ENCODE measurements at regions not wholly inside any gene's neighbourhood (a gene's known extent, or its start where the extent isn't known, plus 50 kb on each side); places are given as distances from the start of the nearest gene placed in this dataset.

- no peak for TF ChIP-seq TSHZ2 (CRISPR knock-in tag; IDR thresholded peaks at IDR 0.05)
- no peak for TF ChIP-seq PPARA (CRISPR knock-in tag; IDR thresholded peaks at IDR 0.05; ENCODE audit: borderline replicate concordance)
- TF ChIP-seq ZFP3 (CRISPR knock-in tag; IDR thresholded peaks at IDR 0.05) = no peak
- no peak for TF ChIP-seq ESRRG (CRISPR knock-in tag; IDR thresholded peaks at IDR 0.05)
- no peak for TF ChIP-seq OSR1 (CRISPR knock-in tag; IDR thresholded peaks at IDR 0.05)
- no peak for TF ChIP-seq ISL1 (CRISPR knock-in tag; IDR thresholded peaks at IDR 0.05)
- TF ChIP-seq SNAI2 (CRISPR knock-in tag; IDR thresholded peaks at IDR 0.05) = no peak
- TF ChIP-seq TCF4 (CRISPR knock-in tag; IDR thresholded peaks at IDR 0.05; ENCODE audit: borderline replicate concordance) = no peak
- no peak for TF ChIP-seq ZNF70 (CRISPR knock-in tag; IDR thresholded peaks at IDR 0.05)
- TF ChIP-seq ZNF8 (CRISPR knock-in tag; IDR thresholded peaks at IDR 0.05) = no peak
- TF ChIP-seq CSDC2 (CRISPR knock-in tag; IDR thresholded peaks at IDR 0.05) = no peak
- TF ChIP-seq ZNF565 (CRISPR knock-in tag; conservative IDR thresholded peaks at IDR 0.05; ENCODE audit: low read depth) = no peak
- no peak for TF ChIP-seq ZFP30 (CRISPR knock-in tag; IDR thresholded peaks at IDR 0.05)
- no peak for TF ChIP-seq POU6F1 (CRISPR knock-in tag; IDR thresholded peaks at IDR 0.05; ENCODE audit: borderline replicate concordance, low read depth)
- no peak for TF ChIP-seq RARB (CRISPR knock-in tag; IDR thresholded peaks at IDR 0.05)
- no peak for ATAC-seq
Observed at GRCh38 chr7:55299273-55299967, 65.7 kb upstream of the LANCL2 start.

- ATAC-seq = no peak
Observed at GRCh38 chr7:55303220-55303619, 61.9 kb upstream of the LANCL2 start.

More at GRCh38 chr7:55303220-55303619, 61.9 kb upstream of the LANCL2 start:
- TF ChIP-seq ZNF8 (CRISPR knock-in tag; IDR thresholded peaks at IDR 0.05) (no peak), ZNF70 (CRISPR knock-in tag; IDR thresholded peaks at IDR 0.05) (no peak), PPARA (CRISPR knock-in tag; IDR thresholded peaks at IDR 0.05; ENCODE audit: borderline replicate concordance) (no peak), CREB5 (CRISPR knock-in tag; IDR thresholded peaks at IDR 0.05; ENCODE audit: low read depth) (no peak), BACH2 (CRISPR knock-in tag; IDR thresholded peaks at IDR 0.05; ENCODE audit: borderline replicate concordance) (no peak), RARB (CRISPR knock-in tag; IDR thresholded peaks at IDR 0.05) (no peak), ZNF565 (CRISPR knock-in tag; conservative IDR thresholded peaks at IDR 0.05; ENCODE audit: low read depth) (no peak), ZFP3 (CRISPR knock-in tag; IDR thresholded peaks at IDR 0.05) (no peak), TOX (CRISPR knock-in tag; IDR thresholded peaks at IDR 0.05; ENCODE audit: borderline replicate concordance) (no peak), ZC3H10 (CRISPR knock-in tag; IDR thresholded peaks at IDR 0.05) (no peak), ISL1 (CRISPR knock-in tag; IDR thresholded peaks at IDR 0.05) (no peak), ESRRG (CRISPR knock-in tag; IDR thresholded peaks at IDR 0.05) (no peak), SNAI2 (CRISPR knock-in tag; IDR thresholded peaks at IDR 0.05) (no peak), TSHZ2 (CRISPR knock-in tag; IDR thresholded peaks at IDR 0.05) (no peak), GLIS3 (CRISPR knock-in tag; IDR thresholded peaks at IDR 0.05) (no peak)
- TF ChIP-seq, protein P1, sequence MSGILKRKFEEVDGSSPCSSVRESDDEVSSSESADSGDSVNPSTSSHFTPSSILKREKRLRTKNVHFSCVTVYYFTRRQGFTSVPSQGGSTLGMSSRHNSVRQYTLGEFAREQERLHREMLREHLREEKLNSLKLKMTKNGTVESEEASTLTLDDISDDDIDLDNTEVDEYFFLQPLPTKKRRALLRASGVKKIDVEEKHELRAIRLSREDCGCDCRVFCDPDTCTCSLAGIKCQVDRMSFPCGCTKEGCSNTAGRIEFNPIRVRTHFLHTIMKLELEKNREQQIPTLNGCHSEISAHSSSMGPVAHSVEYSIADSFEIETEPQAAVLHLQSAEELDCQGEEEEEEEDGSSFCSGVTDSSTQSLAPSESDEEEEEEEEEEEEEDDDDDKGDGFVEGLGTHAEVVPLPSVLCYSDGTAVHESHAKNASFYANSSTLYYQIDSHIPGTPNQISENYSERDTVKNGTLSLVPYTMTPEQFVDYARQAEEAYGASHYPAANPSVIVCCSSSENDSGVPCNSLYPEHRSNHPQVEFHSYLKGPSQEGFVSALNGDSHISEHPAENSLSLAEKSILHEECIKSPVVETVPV (CRISPR knock-in tag; IDR thresholded peaks at IDR 0.05) = no peak
- TF ChIP-seq, protein P2, sequence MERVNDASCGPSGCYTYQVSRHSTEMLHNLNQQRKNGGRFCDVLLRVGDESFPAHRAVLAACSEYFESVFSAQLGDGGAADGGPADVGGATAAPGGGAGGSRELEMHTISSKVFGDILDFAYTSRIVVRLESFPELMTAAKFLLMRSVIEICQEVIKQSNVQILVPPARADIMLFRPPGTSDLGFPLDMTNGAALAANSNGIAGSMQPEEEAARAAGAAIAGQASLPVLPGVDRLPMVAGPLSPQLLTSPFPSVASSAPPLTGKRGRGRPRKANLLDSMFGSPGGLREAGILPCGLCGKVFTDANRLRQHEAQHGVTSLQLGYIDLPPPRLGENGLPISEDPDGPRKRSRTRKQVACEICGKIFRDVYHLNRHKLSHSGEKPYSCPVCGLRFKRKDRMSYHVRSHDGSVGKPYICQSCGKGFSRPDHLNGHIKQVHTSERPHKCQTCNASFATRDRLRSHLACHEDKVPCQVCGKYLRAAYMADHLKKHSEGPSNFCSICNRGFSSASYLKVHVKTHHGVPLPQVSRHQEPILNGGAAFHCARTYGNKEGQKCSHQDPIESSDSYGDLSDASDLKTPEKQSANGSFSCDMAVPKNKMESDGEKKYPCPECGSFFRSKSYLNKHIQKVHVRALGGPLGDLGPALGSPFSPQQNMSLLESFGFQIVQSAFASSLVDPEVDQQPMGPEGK (CRISPR knock-in tag; IDR thresholded peaks at IDR 0.05; ENCODE audit: borderline replicate concordance) = no peak
